ENCODE measurements at regions not wholly inside any gene's neighbourhood (a gene's known extent, or its start where the extent isn't known, plus 50 kb on each side); places are given as distances from the start of the nearest gene placed in this dataset.

DNA sequence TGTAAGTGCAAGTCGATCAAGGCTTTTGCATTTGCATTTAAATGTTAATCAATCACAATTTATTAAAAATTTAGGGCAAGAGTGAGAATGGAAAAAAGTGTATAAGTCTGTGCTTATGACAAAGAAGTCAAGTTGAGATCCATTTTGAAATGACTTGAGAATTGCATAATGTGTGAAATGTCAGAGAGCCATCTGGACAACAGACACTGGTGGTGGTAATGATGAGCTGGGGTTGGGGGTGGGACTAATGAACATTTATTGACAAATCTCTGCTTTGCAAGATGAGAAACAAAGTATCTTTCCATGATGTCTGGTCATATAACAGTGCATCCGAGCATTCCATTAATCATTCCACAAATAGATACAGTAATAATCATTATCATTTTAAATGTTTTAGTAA lies 89.4 kb upstream of the ZBTB20 start:
- TF ChIP-seq, protein P1, sequence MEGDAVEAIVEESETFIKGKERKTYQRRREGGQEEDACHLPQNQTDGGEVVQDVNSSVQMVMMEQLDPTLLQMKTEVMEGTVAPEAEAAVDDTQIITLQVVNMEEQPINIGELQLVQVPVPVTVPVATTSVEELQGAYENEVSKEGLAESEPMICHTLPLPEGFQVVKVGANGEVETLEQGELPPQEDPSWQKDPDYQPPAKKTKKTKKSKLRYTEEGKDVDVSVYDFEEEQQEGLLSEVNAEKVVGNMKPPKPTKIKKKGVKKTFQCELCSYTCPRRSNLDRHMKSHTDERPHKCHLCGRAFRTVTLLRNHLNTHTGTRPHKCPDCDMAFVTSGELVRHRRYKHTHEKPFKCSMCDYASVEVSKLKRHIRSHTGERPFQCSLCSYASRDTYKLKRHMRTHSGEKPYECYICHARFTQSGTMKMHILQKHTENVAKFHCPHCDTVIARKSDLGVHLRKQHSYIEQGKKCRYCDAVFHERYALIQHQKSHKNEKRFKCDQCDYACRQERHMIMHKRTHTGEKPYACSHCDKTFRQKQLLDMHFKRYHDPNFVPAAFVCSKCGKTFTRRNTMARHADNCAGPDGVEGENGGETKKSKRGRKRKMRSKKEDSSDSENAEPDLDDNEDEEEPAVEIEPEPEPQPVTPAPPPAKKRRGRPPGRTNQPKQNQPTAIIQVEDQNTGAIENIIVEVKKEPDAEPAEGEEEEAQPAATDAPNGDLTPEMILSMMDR (conservative IDR thresholded peaks at IDR 0.05; ENCODE audit: low read depth, low read length): no peak
- H3K4me3 ChIP-seq (ENCODE audit: low read depth, low read length): no peak overlapping the region
- DNase-seq (ENCODE audit: low read depth): no peak

DNA sequence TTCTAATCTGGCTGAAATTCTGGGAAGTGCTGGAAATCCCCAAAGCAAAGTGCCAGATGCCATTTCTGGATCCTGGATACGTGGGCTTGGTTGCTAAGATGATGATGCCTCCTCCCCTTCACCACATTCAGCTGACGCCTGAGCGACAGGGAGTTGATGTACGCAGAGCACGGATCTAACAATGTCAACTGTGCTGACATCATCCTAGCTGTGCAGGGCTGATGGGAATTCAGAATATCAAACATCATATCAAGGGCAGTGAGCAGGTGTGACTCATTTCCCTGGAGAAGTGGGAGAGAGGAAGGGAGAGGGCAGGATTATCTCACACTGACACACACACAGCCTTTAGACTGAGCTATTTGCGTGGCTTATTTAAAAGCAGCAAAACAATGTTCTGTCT lies 92.6 kb upstream of the ZBTB20 start:
- TF ChIP-seq, protein P1 (conservative IDR thresholded peaks at IDR 0.05; ENCODE audit: low read depth, low read length): no peak
- peak; percentile 82 for DNase-seq (ENCODE audit: low read depth)
- H3K4me3 ChIP-seq (ENCODE audit: low read depth, low read length): peak overlapping the region; percentile 22

DNA sequence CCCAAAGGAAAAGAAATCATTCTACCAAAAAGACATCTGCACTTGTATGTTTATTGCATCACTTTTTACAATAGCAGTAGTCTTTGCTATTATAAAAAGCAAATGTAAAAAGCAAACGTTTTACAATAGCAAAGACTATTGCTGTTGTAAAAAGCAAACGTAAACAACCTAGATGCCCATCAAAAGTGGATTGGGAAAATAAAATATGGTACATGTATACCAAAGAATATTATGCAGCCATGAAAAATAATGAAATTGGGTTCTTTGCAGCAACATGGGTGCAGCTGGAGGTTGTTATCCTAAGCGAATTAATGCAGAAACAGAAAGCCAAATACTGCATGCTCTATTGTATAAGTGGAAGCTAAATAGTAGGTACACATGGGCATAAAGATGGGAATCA lies 97.3 kb upstream of the ZBTB20 start:
- DNase-seq (ENCODE audit: low read depth): no peak
- no peak overlapping the region for H3K4me3 ChIP-seq (ENCODE audit: low read depth, low read length)
- TF ChIP-seq, protein P1 (conservative IDR thresholded peaks at IDR 0.05; ENCODE audit: low read depth, low read length): no peak

DNA sequence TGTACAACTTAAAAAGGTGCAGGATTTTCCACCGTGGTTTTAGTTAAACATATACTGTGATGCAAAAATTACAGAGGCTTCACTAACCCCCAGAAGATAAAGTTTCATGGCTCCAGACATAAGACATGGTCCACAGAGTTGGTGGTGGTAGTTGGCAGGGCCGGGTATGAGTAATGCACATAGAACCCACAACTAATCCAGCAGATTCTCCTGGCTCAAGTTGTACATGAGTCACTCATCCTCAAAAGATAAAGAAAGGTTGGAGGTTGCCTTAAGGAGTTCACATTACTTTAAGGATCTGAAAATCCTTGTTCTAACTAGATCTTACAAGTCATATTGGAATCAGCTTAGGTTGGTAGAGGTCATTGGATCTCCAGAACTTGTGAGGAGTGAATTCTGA lies 98.3 kb upstream of the ZBTB20 start:
- H3K4me3 ChIP-seq (ENCODE audit: low read depth, low read length): no peak overlapping the region
- TF ChIP-seq, protein P1 (conservative IDR thresholded peaks at IDR 0.05; ENCODE audit: low read depth, low read length): no peak
- peak; percentile 86 for DNase-seq (ENCODE audit: low read depth)

DNA sequence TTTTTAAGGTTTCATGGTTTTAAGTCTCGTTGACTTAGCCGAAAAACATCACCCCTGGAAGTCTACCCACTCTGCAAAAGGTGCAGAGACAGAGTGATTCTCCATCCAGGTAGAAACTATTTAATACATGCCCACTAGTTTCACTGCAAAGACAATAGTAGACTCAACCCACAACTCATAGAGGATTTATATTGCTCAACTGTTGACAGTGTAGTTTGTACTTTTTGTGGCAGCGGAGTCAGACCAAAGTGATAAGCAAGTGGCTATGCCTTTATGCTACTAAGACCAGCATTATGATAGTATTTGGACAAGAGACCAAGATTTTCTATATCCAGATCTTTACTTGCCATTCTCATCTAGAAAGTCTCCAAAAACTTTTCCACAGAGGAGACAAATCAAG lies 98.8 kb upstream of the ZBTB20 start:
- peak; percentile 23 for DNase-seq (ENCODE audit: low read depth)
- TF ChIP-seq, protein P1 (conservative IDR thresholded peaks at IDR 0.05; ENCODE audit: low read depth, low read length): no peak
- no peak overlapping the region for H3K4me3 ChIP-seq (ENCODE audit: low read depth, low read length)

DNA sequence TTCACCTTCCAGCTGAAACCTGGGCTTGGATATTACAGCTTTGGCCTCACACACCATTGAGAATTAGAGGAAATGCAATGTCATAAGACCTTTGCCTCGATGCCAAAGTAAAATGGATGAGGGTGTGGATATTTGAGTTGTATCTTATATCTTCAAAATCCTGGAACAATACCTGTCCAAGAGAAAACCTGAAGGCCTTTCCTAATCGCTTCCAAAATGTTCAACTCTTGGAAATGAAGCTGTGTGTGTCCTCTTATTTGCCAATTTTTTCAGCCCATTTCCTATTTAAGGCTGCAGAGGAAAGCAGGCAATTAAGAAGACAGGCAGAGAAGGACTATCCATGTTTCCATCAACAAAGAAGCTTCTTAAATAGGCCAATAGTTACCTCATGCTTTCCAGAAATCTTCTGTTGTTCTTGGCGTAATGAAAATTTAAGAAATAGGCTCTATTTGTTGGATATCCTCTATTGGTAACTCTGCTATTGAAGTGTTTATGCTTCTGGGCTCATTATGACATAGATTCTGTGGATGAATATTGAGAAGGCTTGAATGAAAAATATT lies 99.5 kb upstream of the ZBTB20 start:
- H3K4me3 ChIP-seq (ENCODE audit: low read depth, low read length): no peak overlapping the region
- DNase-seq (ENCODE audit: low read depth): no peak
- TF ChIP-seq, protein P1 (conservative IDR thresholded peaks at IDR 0.05; ENCODE audit: low read depth, low read length): no peak

DNA sequence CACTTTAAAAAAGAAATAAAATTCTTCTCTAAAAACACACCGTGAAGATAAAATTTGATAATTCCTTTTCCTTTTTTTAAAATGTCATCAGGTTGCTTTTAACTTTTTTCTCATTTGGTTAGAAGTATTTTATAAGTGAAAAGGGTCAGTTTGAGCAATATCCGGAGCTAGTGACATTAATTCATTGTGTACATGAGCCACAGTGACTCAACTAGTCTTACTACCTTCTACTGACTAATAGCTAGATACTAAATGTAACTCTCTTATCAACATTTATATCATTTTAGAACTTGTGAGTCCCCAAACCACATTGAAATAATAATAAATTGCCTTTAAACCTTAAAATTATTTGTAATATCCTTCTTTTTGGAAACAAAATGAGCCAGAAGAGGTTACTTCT lies 101.2 kb upstream of the ZBTB20 start:
- TF ChIP-seq, protein P1 (conservative IDR thresholded peaks at IDR 0.05; ENCODE audit: low read depth, low read length): no peak
- H3K4me3 ChIP-seq (ENCODE audit: low read depth, low read length): no peak overlapping the region
- DNase-seq (ENCODE audit: low read depth): no peak
